NOMO-1 treated with dmso at 0.1 percent for 144 hours (cell line): ENCODE measurements at regions not wholly inside any gene's neighbourhood (a gene's known extent, or its start where the extent isn't known, plus 50 kb on each side); places are given as distances from the start of the nearest gene placed in this dataset.

Source experiments
- DNase-seq: peaks from one replicate; lab custom pipeline; 2025; ENCODE audit not compliant: unreplicated experiment; lab: John Stamatoyannopoulos, UW

GRCh38 chr4:79472693-79473438, 64.8 kb upstream of the GK2 start:
- no peak for DNase-seq

GRCh38 chr4:79472036-79472435, 64.0 kb upstream of the GK2 start:
- no peak for DNase-seq

GRCh38 chr4:79471309-79471708, 63.3 kb upstream of the GK2 start:
- DNase-seq: no peak

- DNase-seq: no peak
These were observed 59.4 kb upstream of the GK2 start for GRCh38 chr4:79467246-79467932.

GRCh38 chr4:79466621-79467020, 58.6 kb upstream of the GK2 start:
- no peak for DNase-seq
